GM12878 (cell line): ENCODE measurements at regions not wholly inside any gene's neighbourhood (a gene's known extent, or its start where the extent isn't known, plus 50 kb on each side); places are given as distances from the start of the nearest gene placed in this dataset.

Experiments used
- ATAC-seq: fragments of 200-7000 bp; cut with Tn5 transposase; 3 replicates; pipeline ENCODE4 v1.9.1; 2020; ENCODE audit warnings: mild to moderate bottlenecking, moderate library complexity
- BruUV-seq: library from RNA; stranded (reverse); fragments of 400-500 nt; replicated peaks from 2 replicates; lab custom pipeline; 2021; lab: Mats Ljungman, UMichigan
- CTCF ChIA-PET: fragments of 300-600 bp; sonication (Branson Sonifier 250); formaldehyde crosslinking; extraction: SDS; loops from one replicate; lab custom pipeline; 2021; ENCODE audit warnings: inconsistent platforms; lab: Yijun Ruan, JAX
- POLR2A ChIA-PET: fragments of 350-600 bp; formaldehyde crosslinking; extraction: SDS; loops from one replicate; lab custom pipeline; 2021; ENCODE audit warnings: inconsistent platforms; lab: Charles Lee
- RAD21 ChIA-PET: fragments of 300-600 bp; sonication (Branson Sonifier 250); formaldehyde crosslinking; loops from one replicate; lab custom pipeline; 2023; ENCODE audit warnings: antibody characterized with exemption; ENCODE audit not compliant: unreplicated experiment; lab: Charles Lee
- SMC1A ChIA-PET: fragments of 300-600 bp; sonication (Branson Sonifier 250); formaldehyde crosslinking; loops from one replicate; lab custom pipeline; 2023; ENCODE audit not compliant: unreplicated experiment, uncharacterized antibody; lab: Charles Lee
- DNase-seq: peaks from one replicate; pipeline ENCODE4 v3.0.0-alpha.2; 2011; ENCODE audit warnings: low read depth, low spot score
- FAIRE-seq: peaks from 3 replicates; lab custom pipeline; 2011; peaks lifted over from hg19 to GRCh38; lab: Jason Lieb, UNC
- H2AFZ ChIP-seq: 2 replicates; pipeline ENCODE4 v1.6.0; 2011; ENCODE audit warnings: low read depth, low read length, control low read depth; ENCODE audit not compliant: control insufficient read depth
- H3K27ac ChIP-seq: 2 replicates; pipeline ENCODE4 v1.5.1; 2011; ENCODE audit warnings: control low read depth; ENCODE audit not compliant: control insufficient read depth, insufficient read depth
- H3K27me3 ChIP-seq, 2 experiments: replicated peaks in 1 of 2; 2 replicates each; pipeline versions ENCODE4 v1.6.0 to v1.6.1; 2011; ENCODE audit warnings: low read length in 1 of 2; ENCODE audit not compliant: control insufficient read depth in 2 of 2, insufficient read depth in 2 of 2
- H3K36me3 ChIP-seq, 2 experiments: 2 replicates each; pipeline ENCODE4 v1.5.1; 2011; ENCODE audit warnings: low read length in 1 of 2; ENCODE audit not compliant: control insufficient read depth in 2 of 2, insufficient read depth in 2 of 2
- H3K4me1 ChIP-seq: 2 replicates; pipeline ENCODE4 v1.6.1; 2011; ENCODE audit warnings: mild to moderate bottlenecking, low read length, moderate library complexity, mixed read lengths; ENCODE audit not compliant: control insufficient read depth, insufficient read depth
- H3K4me2 ChIP-seq: 2 replicates; pipeline ENCODE4 v1.6.0; 2011; ENCODE audit warnings: control low read depth; ENCODE audit not compliant: control insufficient read depth, insufficient read depth
- H3K4me3 ChIP-seq: fragments of 200-600 bp; sonication (generic); 2 replicates; pipeline ENCODE4 v1.5.1; 2016
- H3K79me2 ChIP-seq: 2 replicates; pipeline ENCODE4 v1.6.0; 2011; ENCODE audit warnings: low read length; ENCODE audit not compliant: control insufficient read depth, insufficient read depth
- H3K9ac ChIP-seq: 2 replicates; pipeline ENCODE4 v1.8.0; 2011; ENCODE audit warnings: low read length, control low read depth, mixed read lengths; ENCODE audit not compliant: control insufficient read depth, insufficient read depth
- H3K9me3 ChIP-seq: replicated peaks from 3 replicates; pipeline ENCODE4 v1.5.1; 2011; ENCODE audit warnings: mild to moderate bottlenecking, low read length; ENCODE audit not compliant: control insufficient read depth, insufficient read depth
- H4K20me1 ChIP-seq: 2 replicates; pipeline ENCODE4 v1.6.0; 2011; ENCODE audit not compliant: control insufficient read depth, insufficient read depth
- CBFB ChIP-seq: IDR thresholded peaks from 2 replicates; pipeline ENCODE4 v1.6.1; 2016; ENCODE audit warnings: antibody characterized with exemption, low read depth
- E4F1 ChIP-seq: fragments of 450-650 bp; IDR thresholded peaks from 2 replicates; pipeline ENCODE4 v1.6.1; 2018; ENCODE audit warnings: borderline replicate concordance, mild to moderate bottlenecking; ENCODE audit not compliant: partially characterized antibody
- MYC ChIP-seq: IDR thresholded peaks from 2 replicates; pipeline ENCODE4 v1.6.1; 2011; ENCODE audit warnings: mild to moderate bottlenecking, low read length, moderate library complexity, inconsistent platforms; ENCODE audit not compliant: insufficient read depth, insufficient replicate concordance, insufficient read length, severe bottlenecking
- NRF1 ChIP-seq: conservative IDR thresholded peaks from 2 replicates; pipeline ENCODE4 v1.6.1; 2011; ENCODE audit warnings: mild to moderate bottlenecking, low read depth, low read length, improper control_type of control experiment
- REST ChIP-seq: IDR thresholded peaks from 2 replicates; pipeline ENCODE4 v1.6.1; 2012; ENCODE audit warnings: mild to moderate bottlenecking, low read depth, low read length
- ZBTB4 ChIP-seq: fragments of 450-650 bp; formaldehyde crosslinking; IDR thresholded peaks from 2 replicates; pipeline ENCODE4 v1.4.0; 2022; ENCODE audit warnings: mild to moderate bottlenecking, moderate library complexity
- ZNF687 ChIP-seq: fragments of 450-650 bp; IDR thresholded peaks from 2 replicates; pipeline ENCODE4 v1.6.1; 2017; ENCODE audit warnings: mild to moderate bottlenecking, moderate library complexity
- WGBS: methylation state at CpG from one replicate; pipeline ENCODE4 v1.1.6; 2016; ENCODE audit warnings: low lambda C conversion rate; ENCODE audit not compliant: insufficient replicate concordance, insufficient coverage; ENCODE audit errors: missing lambda C conversion rate; 5-methylcytosine and 5-hydroxymethylcytosine counted together
- in situ Hi-C: fragments of 300-500 bp; cut with MboI; formaldehyde crosslinking; loops from 9 replicates; pipeline ENCODE4 v1.14.3; 2018; ENCODE audit warnings: mixed read lengths
- intact Hi-C: fragments of 100-400 bp; cut with micrococcal nuclease; formaldehyde crosslinking; loops from one replicate; pipeline ENCODE4 v1.14.2; 2022; ENCODE audit not compliant: unreplicated experiment

GRCh38 chr5:61675015-61675692, 343.1 kb downstream of the ZSWIM6 start (continued):
- TF ChIP-seq ZNF687 (no peak), E4F1 (no peak), MYC (no peak)

- H3K27me3 ChIP-seq: no peaks in the 10 kb centered on the region; a peak in 1 of 4 replicates
- H3K9me3 ChIP-seq: no peaks in the 10 kb centered on the region
- H3K27ac ChIP-seq: no peak overlapping the region
- H3K36me3 ChIP-seq: no peaks in the 10 kb centered on the region
- DNase-seq: no peak
- no peaks in the 10 kb centered on the region for H3K79me2 ChIP-seq
- WGBS: 0% methylated on average over 2 of the region's 2 CpGs
- H4K20me1 ChIP-seq: no peaks in the 10 kb centered on the region
- no peak overlapping the region for H3K4me3 ChIP-seq
- ChIA-PET RAD21 (no interaction called here), CTCF (interaction anchor here (1.1 to 1.2 kb wide), 2 partner anchors 19 to 623 kb away, joined by 3 to 4 read pairs; no protein-coding TSS in a partner anchor), POLR2A (no interaction called here), SMC1A (no interaction called here)
- no TSS peak for BruUV-seq
- H3K9ac ChIP-seq: no peak overlapping the region
- no peak overlapping the region for H2AFZ ChIP-seq
- H3K4me2 ChIP-seq: no peak overlapping the region
- FAIRE-seq: no peak
- in situ Hi-C loops (no loop called here), intact Hi-C loops (no loop called here)
- ATAC-seq: no peak
- no peaks in the 10 kb centered on the region for H3K4me1 ChIP-seq
- TF ChIP-seq REST (no peak), CBFB (no peak), NRF1 (no peak), ZBTB4 (CRISPR knock-in tag) (no peak)
Measured at GRCh38 chr5:61677220-61677619, 345.2 kb downstream of the ZSWIM6 start.
